ENCODE measurements at regions not wholly inside any gene's neighbourhood (a gene's known extent, or its start where the extent isn't known, plus 50 kb on each side); places are given as distances from the start of the nearest gene placed in this dataset.
A peak's percentile ranks its signal among the peaks of the same experiment; 100 is the strongest.

- no peak for TF ChIP-seq CTCF (conservative IDR thresholded peaks at IDR 0.05; ENCODE audit: low read depth)
- H3K27ac ChIP-seq: no peak overlapping the region
- ChIA-PET POLR2A (ENCODE audit: low non-redundant PET) (no interaction called here), CTCF (no interaction called here)
- no peak for DNase-seq (ENCODE audit: low spot score)
Measured at GRCh38 chr12:45102818-45103217, 51.9 kb upstream of the DBX2 start.

- H3K27ac ChIP-seq: no peak overlapping the region
- no peak for DNase-seq (ENCODE audit: low spot score)
- ChIA-PET POLR2A (ENCODE audit: low non-redundant PET) (no interaction called here), CTCF (no interaction called here)
- TF ChIP-seq CTCF (conservative IDR thresholded peaks at IDR 0.05; ENCODE audit: low read depth): no peak
Measured at GRCh38 chr12:45105996-45106395, 55.1 kb upstream of the DBX2 start.

DNA sequence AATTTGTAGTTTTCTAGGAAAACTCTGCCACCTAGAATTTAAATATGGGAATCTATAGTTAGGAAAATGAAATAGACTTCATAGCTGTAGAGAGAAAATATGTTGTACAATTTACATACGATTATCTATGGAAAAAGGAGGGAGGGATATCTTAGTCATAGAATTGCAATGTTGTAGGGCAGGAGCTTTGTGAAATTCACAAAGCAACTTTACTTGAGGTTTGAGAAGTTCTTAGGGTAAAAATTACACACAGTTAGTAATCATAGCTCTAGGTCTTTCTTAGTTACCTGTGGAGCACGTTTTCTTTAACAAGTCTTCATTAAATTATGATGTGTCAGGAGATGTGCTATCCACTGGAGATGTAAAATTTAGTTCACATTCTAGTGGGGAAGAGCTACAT lies 61.4 kb upstream of the DBX2 start:
- CTCF ChIA-PET: no interaction called here
- peak; percentile 3 for DNase-seq (ENCODE audit: low spot score)
- POLR2A ChIA-PET (ENCODE audit: low non-redundant PET): no interaction called here
- TF ChIP-seq CTCF (conservative IDR thresholded peaks at IDR 0.05; ENCODE audit: low read depth): no peak
- H3K27ac ChIP-seq: no peak overlapping the region

GRCh38 chr12:45121224-45121623 lies 70.3 kb upstream of the DBX2 start:
- CTCF ChIA-PET: interaction anchor here (1.1 kb wide), 1 partner anchor 10 kb away, joined by 5 read pairs; no protein-coding TSS in a partner anchor
- no peak for DNase-seq (ENCODE audit: low spot score)
- POLR2A ChIA-PET (ENCODE audit: low non-redundant PET): no interaction called here
- H3K27ac ChIP-seq: no peak overlapping the region
- no peak for TF ChIP-seq CTCF (conservative IDR thresholded peaks at IDR 0.05; ENCODE audit: low read depth)

GRCh38 chr12:45122768-45123380 lies 72.0 kb upstream of the DBX2 start:
- peak; percentile 33; the same call in 1 of the 2 replicates for TF ChIP-seq CTCF (conservative IDR thresholded peaks at IDR 0.05; ENCODE audit: low read depth)
- ChIA-PET POLR2A (ENCODE audit: low non-redundant PET) (no interaction called here), CTCF (no interaction called here)
- no peak overlapping the region for H3K27ac ChIP-seq
- DNase-seq (ENCODE audit: low spot score): peak; percentile 12

DNA sequence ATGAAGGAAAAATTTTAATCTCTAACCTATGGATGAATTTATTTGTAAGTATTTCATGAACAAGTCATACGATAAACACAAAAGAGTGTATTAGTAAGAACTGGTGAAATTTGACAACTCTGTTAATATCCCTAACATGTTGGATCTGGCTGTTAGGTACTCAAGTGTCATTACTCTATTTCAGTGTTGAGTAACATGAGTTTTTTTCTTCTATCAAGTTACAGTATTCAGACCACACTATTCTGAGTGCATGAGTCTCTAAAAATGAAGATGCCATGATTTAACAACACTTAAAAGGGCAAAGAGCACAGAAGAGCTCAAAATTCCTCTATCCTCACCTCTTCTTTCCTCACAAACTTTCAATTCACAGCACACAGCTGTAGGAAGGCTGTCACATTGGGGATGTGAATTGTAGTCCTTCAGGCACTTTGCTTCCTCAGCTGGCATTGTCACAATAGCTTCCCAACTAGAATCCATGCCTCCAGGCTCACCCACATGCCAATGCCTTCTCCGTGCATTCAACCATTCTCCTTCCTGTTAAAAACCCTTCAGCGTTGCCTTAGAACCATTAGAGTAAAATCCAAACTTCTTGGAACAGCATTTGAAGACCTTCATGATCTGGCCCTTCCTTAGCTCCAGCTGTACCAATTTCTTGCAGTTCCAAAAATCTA lies 73.7 kb upstream of the DBX2 start:
- H3K27ac ChIP-seq: no peak overlapping the region
- ChIA-PET POLR2A (ENCODE audit: low non-redundant PET) (no interaction called here), CTCF (no interaction called here)
- no peak for TF ChIP-seq CTCF (conservative IDR thresholded peaks at IDR 0.05; ENCODE audit: low read depth)
- DNase-seq (ENCODE audit: low spot score): no peak

All from RWPE1 (cell line).